HepG2 (cell line): ENCODE measurements at regions not wholly inside any gene's neighbourhood (a gene's known extent, or its start where the extent isn't known, plus 50 kb on each side); places are given as distances from the start of the nearest gene placed in this dataset.
"Not testable (repeated sequence)": the region's sequence is repeated elsewhere in the genome, so short reads cannot be mapped to it uniquely, and the experiment has no call there.

Source experiments
- ATAC-seq: fragments of 200-7000 bp; cut with Tn5 transposase; 3 replicates; pipeline ENCODE4 v1.9.1; 2020; ENCODE audit warnings: mild to moderate bottlenecking, moderate library complexity
- BruUV-seq: library from RNA; stranded (reverse); fragments of 400-500 nt; replicated peaks from 2 replicates; lab custom pipeline; 2021; lab: Mats Ljungman, UMichigan
- CTCF ChIA-PET: fragments of 300-600 bp; formaldehyde crosslinking; extraction: SDS; loops from one replicate; lab custom pipeline; 2021; ENCODE audit warnings: low total read pairs, inconsistent platforms, low intra/inter-chr PET ratio; lab: Yijun Ruan, JAX
- POLR2A ChIA-PET: fragments of 350-600 bp; sonication (Branson Sonifier 250); formaldehyde crosslinking; loops from one replicate; lab custom pipeline; 2020; ENCODE audit warnings: antibody characterized with exemption, inconsistent platforms; lab: Yijun Ruan, JAX
- DNase-seq: peaks from one replicate; pipeline ENCODE4 v3.0.0-alpha.2; 2015; ENCODE audit warnings: low spot score
- FAIRE-seq: peaks from 3 replicates; lab custom pipeline; 2011; peaks lifted over from hg19 to GRCh38; lab: Jason Lieb, UNC
- H2AFZ ChIP-seq: one replicate; pipeline ENCODE4 v1.6.1; 2011; ENCODE audit warnings: low read length, inconsistent platforms
- H3K27ac ChIP-seq: fragments of 300-600 bp; 3 replicates; pipeline ENCODE4 v1.8.0; 2011; ENCODE audit warnings: mixed run types, mild to moderate bottlenecking, mixed read lengths, low read length, inconsistent platforms; ENCODE audit not compliant: insufficient read depth; ENCODE audit errors: extremely low read length
- H3K27me3 ChIP-seq, 2 experiments: fragments of 200-600 bp in 1 of 2; 2 replicates in 1 of 2; 3 replicates in 1 of 2; pipeline versions ENCODE4 v1.6.0 to v1.8.0; 2011; ENCODE audit warnings: low read length in 2 of 2, mild to moderate bottlenecking in 2 of 2, moderate library complexity in 2 of 2, inconsistent platforms in 1 of 2; ENCODE audit not compliant: insufficient read depth in 2 of 2, control insufficient read depth in 1 of 2
- H3K36me3 ChIP-seq, 2 experiments: fragments of 200-600 bp in 1 of 2; replicated peaks in 1 of 2; 2 replicates in 1 of 2; 3 replicates in 1 of 2; pipeline versions ENCODE4 v1.5.1 to v1.8.0; 2011; ENCODE audit warnings: low read length in 2 of 2, inconsistent platforms in 1 of 2; ENCODE audit not compliant: insufficient read depth in 2 of 2, control insufficient read depth in 1 of 2
- H3K4me1 ChIP-seq: 2 replicates; pipeline ENCODE4 v1.5.1; 2012; ENCODE audit warnings: low read length, inconsistent platforms; ENCODE audit not compliant: insufficient read depth
- H3K4me2 ChIP-seq: 2 replicates; pipeline ENCODE4 v1.6.0; 2011; ENCODE audit warnings: low read depth, low read length, inconsistent platforms
- H3K4me3 ChIP-seq, 3 experiments: fragments of 200-600 bp in 1 of 3; sonication (generic), shearing (Covaris generic) in 1 of 3; replicated peaks in 1 of 3; 2 replicates each; pipeline ENCODE4 v1.5.1; 2011 to 2016; ENCODE audit warnings: low read length in 3 of 3, inconsistent platforms in 2 of 3, low read depth in 2 of 3, mild to moderate bottlenecking in 2 of 3, control low read depth in 1 of 3, mixed read lengths in 1 of 3; ENCODE audit not compliant: insufficient read depth in 1 of 3
- H3K79me2 ChIP-seq: one replicate; pipeline ENCODE4 v1.6.1; 2011; ENCODE audit warnings: low read length, inconsistent platforms; ENCODE audit not compliant: insufficient read depth
- H3K9ac ChIP-seq: 2 replicates; pipeline ENCODE4 v1.6.0; 2011; ENCODE audit warnings: mild to moderate bottlenecking, low read depth, low read length, inconsistent platforms; ENCODE audit not compliant: insufficient read depth
- H3K9me3 ChIP-seq: 2 replicates; pipeline ENCODE4 v1.5.1; 2012; ENCODE audit warnings: mild to moderate bottlenecking, low read length
- H4K20me1 ChIP-seq: 2 replicates; pipeline ENCODE4 v1.6.0; 2011; ENCODE audit warnings: inconsistent platforms, mild to moderate bottlenecking, low read length, moderate library complexity; ENCODE audit not compliant: insufficient read depth
- FOXC1 ChIP-seq: sonication (generic); formaldehyde crosslinking; IDR thresholded peaks from 2 replicates; pipeline ENCODE4 v1.8.0; 2022; ENCODE audit warnings: mild to moderate bottlenecking, missing genetic modification reagents, borderline replicate concordance
- GATAD2A ChIP-seq: IDR thresholded peaks from 2 replicates; pipeline ENCODE4 v1.6.1; 2016
- JARID2 ChIP-seq: sonication (generic); formaldehyde crosslinking; IDR thresholded peaks from 2 replicates; pipeline ENCODE4 v1.8.1; 2023; ENCODE audit warnings: missing genetic modification reagents, inconsistent platforms; ENCODE audit not compliant: insufficient replicate concordance
- SP4 ChIP-seq: sonication (generic); formaldehyde crosslinking; IDR thresholded peaks from 2 replicates; pipeline ENCODE4 v1.8.1; 2023; ENCODE audit warnings: mild to moderate bottlenecking, missing genetic modification reagents
- TBL1XR1 ChIP-seq: fragments of 150-350 bp; IDR thresholded peaks from 2 replicates; pipeline ENCODE4 v1.6.1; 2014; ENCODE audit warnings: borderline replicate concordance, low read length; ENCODE audit not compliant: partially characterized antibody
- ZNF329 ChIP-seq: sonication (generic); formaldehyde crosslinking; IDR thresholded peaks from 2 replicates; pipeline ENCODE4 v1.9.0; 2021; ENCODE audit warnings: low read depth, mild to moderate bottlenecking, missing genetic modification reagents
- ZNF674 ChIP-seq: sonication (generic); formaldehyde crosslinking; IDR thresholded peaks from 2 replicates; pipeline ENCODE4 v1.5.0; 2020; ENCODE audit warnings: low read depth, mild to moderate bottlenecking, missing genetic modification reagents
- WGBS: methylation state at CpG from one replicate; pipeline ENCODE4 v1.1.6; 2017; ENCODE audit warnings: low lambda C conversion rate; 5-methylcytosine and 5-hydroxymethylcytosine counted together
- in situ Hi-C: cut with HindIII; loops from 2 replicates; pipeline ENCODE4 v1.10.0; 2017; ENCODE audit warnings: low pct_unique_long_range_greater_than_20kb; ENCODE audit not compliant: extremely low pct_ligation_motif_present
- intact Hi-C: fragments of 100-400 bp; cut with micrococcal nuclease; formaldehyde crosslinking; loops from one replicate; pipeline ENCODE4 v1.10.0; 2022; ENCODE audit not compliant: unreplicated experiment
- TF ChIP-seq, protein P1 (sequence below): sonication (generic); formaldehyde crosslinking; IDR thresholded peaks from 2 replicates; pipeline ENCODE4 v1.4.0; 2020; ENCODE audit warnings: missing genetic modification reagents

DNA sequence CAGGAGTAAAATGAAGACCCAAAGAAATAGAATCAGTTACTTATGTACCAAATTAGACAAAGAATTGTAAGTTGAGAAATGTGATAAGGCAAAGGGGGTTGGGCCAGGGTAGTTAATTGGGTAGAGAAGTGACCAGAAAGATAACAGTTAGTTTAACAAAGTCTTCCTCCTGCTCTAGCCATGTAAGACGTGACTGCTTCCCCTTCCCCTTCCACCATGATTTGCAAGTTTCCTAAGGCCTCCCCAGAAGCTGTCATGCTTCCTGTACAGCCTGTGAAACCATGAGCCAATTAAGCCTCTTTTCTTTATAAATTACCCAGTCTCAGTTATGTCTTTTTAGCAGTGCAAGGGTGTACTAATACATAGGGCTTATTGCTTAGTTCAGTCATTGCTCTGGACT is 142.0 kb upstream of the PDE4B start (continued):
- TF ChIP-seq, protein P1, sequence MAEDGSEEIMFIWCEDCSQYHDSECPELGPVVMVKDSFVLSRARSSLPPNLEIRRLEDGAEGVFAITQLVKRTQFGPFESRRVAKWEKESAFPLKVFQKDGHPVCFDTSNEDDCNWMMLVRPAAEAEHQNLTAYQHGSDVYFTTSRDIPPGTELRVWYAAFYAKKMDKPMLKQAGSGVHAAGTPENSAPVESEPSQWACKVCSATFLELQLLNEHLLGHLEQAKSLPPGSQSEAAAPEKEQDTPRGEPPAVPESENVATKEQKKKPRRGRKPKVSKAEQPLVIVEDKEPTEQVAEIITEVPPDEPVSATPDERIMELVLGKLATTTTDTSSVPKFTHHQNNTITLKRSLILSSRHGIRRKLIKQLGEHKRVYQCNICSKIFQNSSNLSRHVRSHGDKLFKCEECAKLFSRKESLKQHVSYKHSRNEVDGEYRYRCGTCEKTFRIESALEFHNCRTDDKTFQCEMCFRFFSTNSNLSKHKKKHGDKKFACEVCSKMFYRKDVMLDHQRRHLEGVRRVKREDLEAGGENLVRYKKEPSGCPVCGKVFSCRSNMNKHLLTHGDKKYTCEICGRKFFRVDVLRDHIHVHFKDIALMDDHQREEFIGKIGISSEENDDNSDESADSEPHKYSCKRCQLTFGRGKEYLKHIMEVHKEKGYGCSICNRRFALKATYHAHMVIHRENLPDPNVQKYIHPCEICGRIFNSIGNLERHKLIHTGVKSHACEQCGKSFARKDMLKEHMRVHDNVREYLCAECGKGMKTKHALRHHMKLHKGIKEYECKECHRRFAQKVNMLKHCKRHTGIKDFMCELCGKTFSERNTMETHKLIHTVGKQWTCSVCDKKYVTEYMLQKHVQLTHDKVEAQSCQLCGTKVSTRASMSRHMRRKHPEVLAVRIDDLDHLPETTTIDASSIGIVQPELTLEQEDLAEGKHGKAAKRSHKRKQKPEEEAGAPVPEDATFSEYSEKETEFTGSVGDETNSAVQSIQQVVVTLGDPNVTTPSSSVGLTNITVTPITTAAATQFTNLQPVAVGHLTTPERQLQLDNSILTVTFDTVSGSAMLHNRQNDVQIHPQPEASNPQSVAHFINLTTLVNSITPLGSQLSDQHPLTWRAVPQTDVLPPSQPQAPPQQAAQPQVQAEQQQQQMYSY (CRISPR knock-in tag) = no peak
- TF ChIP-seq ZNF329 (CRISPR knock-in tag) (no peak), ZNF674 (no peak), SP4 (CRISPR knock-in tag) (no peak), GATAD2A (CRISPR knock-in tag) (no peak), TBL1XR1 (no peak), FOXC1 (no peak), JARID2 (no peak)

DNA sequence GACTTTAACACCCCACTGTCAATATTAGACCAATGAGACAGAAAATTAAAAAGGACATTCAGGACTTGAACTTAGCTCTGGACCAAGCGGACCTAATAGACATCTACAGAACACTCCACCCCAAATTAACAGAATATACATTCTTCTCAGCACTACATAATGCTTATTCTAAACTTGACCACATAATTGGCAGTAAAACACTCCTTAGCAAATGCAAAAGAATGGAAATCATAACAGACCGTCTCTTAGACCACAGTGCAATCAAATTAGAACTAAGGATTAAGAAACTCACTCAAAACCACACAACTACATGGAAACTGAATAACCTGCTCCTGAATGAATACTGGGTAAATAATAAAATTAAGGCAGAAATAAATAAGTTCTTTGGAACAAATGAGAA is 138.2 kb upstream of the PDE4B start:
- ATAC-seq, H3K36me3 ChIP-seq, H3K79me2 ChIP-seq, H3K9ac ChIP-seq, intact Hi-C loops, H4K20me1 ChIP-seq, H3K4me1 ChIP-seq, BruUV-seq, H3K27ac ChIP-seq, FAIRE-seq, H3K9me3 ChIP-seq, POLR2A ChIA-PET, H3K4me2 ChIP-seq, in situ Hi-C loops, H3K27me3 ChIP-seq, CTCF ChIA-PET, H2AFZ ChIP-seq, DNase-seq, H3K4me3 ChIP-seq: not testable (repeated sequence)
- WGBS = 23% methylated on average over 2 of the region's 2 CpGs

DNA sequence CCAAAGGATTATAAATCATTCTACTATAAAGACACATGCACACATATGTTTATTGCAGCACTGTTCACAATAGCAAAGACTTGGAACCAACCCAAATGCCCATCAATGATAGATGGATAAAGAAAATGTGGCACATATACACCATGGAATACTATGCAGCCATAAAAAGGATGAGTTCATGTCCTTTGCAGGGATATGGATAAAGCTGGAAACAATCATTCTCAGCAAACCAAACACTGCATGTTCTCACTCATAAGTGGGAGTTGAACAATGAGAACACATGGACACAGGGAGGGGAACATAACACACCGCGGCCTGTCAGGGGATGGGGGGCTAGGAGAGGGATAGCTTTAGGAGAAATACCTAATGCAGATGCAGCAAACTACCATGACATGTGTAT is 135.1 kb upstream of the PDE4B start:
- not testable (repeated sequence) for FAIRE-seq

More for the DNA sequence above, 135.1 kb upstream of the PDE4B start:
- H3K79me2 ChIP-seq, CTCF ChIA-PET, POLR2A ChIA-PET, H3K4me1 ChIP-seq, ATAC-seq, H3K9ac ChIP-seq, H3K4me3 ChIP-seq, BruUV-seq, intact Hi-C loops, H3K4me2 ChIP-seq, H3K9me3 ChIP-seq, H3K27me3 ChIP-seq, H3K36me3 ChIP-seq, in situ Hi-C loops, H2AFZ ChIP-seq, H4K20me1 ChIP-seq, DNase-seq, H3K27ac ChIP-seq: not testable (repeated sequence)
- 40% methylated on average over 2 of the region's 2 CpGs for WGBS
